ENCODE measurements at regions not wholly inside any gene's neighbourhood (a gene's known extent, or its start where the extent isn't known, plus 50 kb on each side); places are given as distances from the start of the nearest gene placed in this dataset.

- TF ChIP-seq CTCF (IDR thresholded peaks at IDR 0.05; ENCODE audit: extremely low read depth in 1 of 2, insufficient read depth in 1 of 2, low read depth in 1 of 2, low read length in 2 of 2) = no peak
- TF ChIP-seq POLR2A (IDR thresholded peaks at IDR 0.05; ENCODE audit: low read depth, low read length) = no peak
- no peak for TF ChIP-seq POLR2AphosphoS5 (IDR thresholded peaks at IDR 0.05; ENCODE audit: insufficient read depth, low read depth, low read length)
- no peak for TF ChIP-seq JUN (IDR thresholded peaks at IDR 0.05; ENCODE audit: borderline replicate concordance, insufficient read depth, insufficient read length, low read depth)
- no peak for TF ChIP-seq GATA2 (IDR thresholded peaks at IDR 0.05; ENCODE audit: insufficient read depth, insufficient read length, low read depth, low read length)
- no peak for TF ChIP-seq MAX (IDR thresholded peaks at IDR 0.05; ENCODE audit: insufficient read depth, insufficient read length)
- TF ChIP-seq EZH2 (IDR thresholded peaks at IDR 0.05; ENCODE audit: borderline replicate concordance, low read depth, low read length, severe bottlenecking) = no peak
Observed at GRCh38 chr12:77493302-77494168, 337.2 kb upstream of the NAV3 start.

All from endothelial cell of umbilical vein (primary cell).